ENCODE measurements at regions not wholly inside any gene's neighbourhood (a gene's known extent, or its start where the extent isn't known, plus 50 kb on each side); places are given as distances from the start of the nearest gene placed in this dataset.

DNA sequence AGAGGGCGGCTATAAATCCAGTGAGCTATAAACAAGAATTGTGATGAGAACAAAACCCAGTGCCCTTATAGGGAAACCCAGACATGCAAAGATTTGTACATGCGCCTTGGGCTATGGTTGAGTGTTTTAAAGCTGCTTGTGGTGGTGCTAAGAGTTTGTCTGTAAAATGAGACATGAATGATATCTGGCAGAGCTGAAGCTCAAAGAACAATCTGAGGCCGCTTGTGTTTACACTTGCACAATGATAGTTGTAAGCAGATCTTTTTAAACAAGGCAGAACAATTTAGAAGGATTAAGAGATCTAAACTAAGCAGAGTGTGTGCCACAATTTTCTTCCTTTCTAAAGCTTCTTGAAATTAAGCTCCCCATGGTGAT is 80.4 kb upstream of the ADAMTS5 start:
- H3K4me3 ChIP-seq: no peak overlapping the region
- 50 to 68% (median 55%) methylated on average over 3 of the region's 3 CpGs for WGBS, 3 donors
- no peaks in the 10 kb centered on the region for H3K36me3 ChIP-seq (ENCODE audit: insufficient read depth in 1 of 2, low read depth in 1 of 2)
- H3K9me3 ChIP-seq: no peaks in the 10 kb centered on the region
- peak in 3 of 4 donors; percentile 58 to 88 (median 80) for ATAC-seq
- H3K27me3 ChIP-seq (ENCODE audit: insufficient read depth in 3 of 3, low read length in 2 of 3): no peaks in the 10 kb centered on the region
- DNase-seq: no peak
- TF ChIP-seq, protein P1, sequence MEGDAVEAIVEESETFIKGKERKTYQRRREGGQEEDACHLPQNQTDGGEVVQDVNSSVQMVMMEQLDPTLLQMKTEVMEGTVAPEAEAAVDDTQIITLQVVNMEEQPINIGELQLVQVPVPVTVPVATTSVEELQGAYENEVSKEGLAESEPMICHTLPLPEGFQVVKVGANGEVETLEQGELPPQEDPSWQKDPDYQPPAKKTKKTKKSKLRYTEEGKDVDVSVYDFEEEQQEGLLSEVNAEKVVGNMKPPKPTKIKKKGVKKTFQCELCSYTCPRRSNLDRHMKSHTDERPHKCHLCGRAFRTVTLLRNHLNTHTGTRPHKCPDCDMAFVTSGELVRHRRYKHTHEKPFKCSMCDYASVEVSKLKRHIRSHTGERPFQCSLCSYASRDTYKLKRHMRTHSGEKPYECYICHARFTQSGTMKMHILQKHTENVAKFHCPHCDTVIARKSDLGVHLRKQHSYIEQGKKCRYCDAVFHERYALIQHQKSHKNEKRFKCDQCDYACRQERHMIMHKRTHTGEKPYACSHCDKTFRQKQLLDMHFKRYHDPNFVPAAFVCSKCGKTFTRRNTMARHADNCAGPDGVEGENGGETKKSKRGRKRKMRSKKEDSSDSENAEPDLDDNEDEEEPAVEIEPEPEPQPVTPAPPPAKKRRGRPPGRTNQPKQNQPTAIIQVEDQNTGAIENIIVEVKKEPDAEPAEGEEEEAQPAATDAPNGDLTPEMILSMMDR (IDR thresholded peaks at IDR 0.05): no peak
- intact Hi-C loops (cut with DNase I): no loop called here
- H3K27ac ChIP-seq: peak overlapping the region; percentile 19
- H3K4me1 ChIP-seq: no peaks in the 10 kb centered on the region

GRCh38 chr21:27045281-27045985 is 78.5 kb upstream of the ADAMTS5 start:
- intact Hi-C loops (cut with DNase I): no loop called here
- DNase-seq (no peak), ATAC-seq (no peak)
- no peaks in the 10 kb centered on the region for H3K4me1 ChIP-seq
- no peaks in the 10 kb centered on the region for H3K36me3 ChIP-seq (ENCODE audit: insufficient read depth in 1 of 2, low read depth in 1 of 2)
- H3K27me3 ChIP-seq (ENCODE audit: insufficient read depth in 3 of 3, low read length in 2 of 3): no peaks in the 10 kb centered on the region
- no peaks in the 10 kb centered on the region for H3K9me3 ChIP-seq
- 57 to 72% (median 63%) methylated on average over 3 of the region's 3 CpGs for WGBS, 3 donors
- TF ChIP-seq, protein P1 (IDR thresholded peaks at IDR 0.05): no peak
- peak overlapping the region; percentile 6 for H3K27ac ChIP-seq
- no peak overlapping the region for H3K4me3 ChIP-seq

DNA sequence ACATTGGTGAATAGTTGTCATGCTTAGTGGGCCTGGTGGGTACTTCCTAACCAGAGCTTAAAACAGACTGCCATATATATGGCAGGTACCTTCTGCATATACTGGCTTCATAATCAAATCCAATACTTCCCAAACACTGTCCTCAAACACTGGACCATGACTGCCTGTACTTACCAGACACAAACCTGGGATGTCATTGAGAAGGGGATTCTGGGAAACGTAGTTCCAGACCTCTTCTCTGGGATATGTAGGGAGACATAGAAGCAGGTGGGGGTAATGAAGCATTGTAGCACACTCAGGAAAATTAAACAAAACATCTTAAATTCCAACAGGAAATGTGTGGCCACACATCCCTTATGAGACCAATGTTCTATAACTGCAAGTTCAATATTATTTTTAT is 76.5 kb upstream of the ADAMTS5 start:
- Histone ChIP-seq H3K27ac (no peak overlapping the region), H3K9me3 (no peaks in the 10 kb centered on the region), H3K4me3 (no peak overlapping the region), H3K36me3 (ENCODE audit: insufficient read depth in 1 of 2, low read depth in 1 of 2) (no peaks in the 10 kb centered on the region), H3K27me3 (ENCODE audit: insufficient read depth in 3 of 3, low read length in 2 of 3) (no peaks in the 10 kb centered on the region), H3K4me1 (no peaks in the 10 kb centered on the region)
- DNase-seq (no peak), ATAC-seq (no peak)
- intact Hi-C loops (cut with DNase I): no loop called here
- WGBS, 3 donors: 87 to 100% (median 93%) methylated on average over 1 of the region's 1 CpG
- TF ChIP-seq, protein P1 (IDR thresholded peaks at IDR 0.05): no peak

GRCh38 chr21:27040738-27041469 is 74.0 kb upstream of the ADAMTS5 start:
- Histone ChIP-seq H3K9me3 (no peaks in the 10 kb centered on the region), H3K27ac (no peak overlapping the region), H3K4me3 (no peak overlapping the region), H3K4me1 (no peaks in the 10 kb centered on the region), H3K36me3 (ENCODE audit: insufficient read depth in 1 of 2, low read depth in 1 of 2) (no peaks in the 10 kb centered on the region), H3K27me3 (ENCODE audit: insufficient read depth in 3 of 3, low read length in 2 of 3) (no peaks in the 10 kb centered on the region)
- ATAC-seq (no peak), DNase-seq (no peak)
- 86 to 93% (median 91%) methylated on average over 2 of the region's 2 CpGs for WGBS, 3 donors
- intact Hi-C loops (cut with DNase I): no loop called here
- TF ChIP-seq, protein P1 (IDR thresholded peaks at IDR 0.05): no peak

Data from psoas muscle (tissue), 7 donors.